HCT116 (cell line): ENCODE measurements at regions not wholly inside any gene's neighbourhood (a gene's known extent, or its start where the extent isn't known, plus 50 kb on each side); places are given as distances from the start of the nearest gene placed in this dataset.

Source experiments
- ATAC-seq: fragments of 200-7000 bp; cut with Tn5 transposase; 2 replicates; pipeline ENCODE4 v1.9.1; 2020; ENCODE audit warnings: mild to moderate bottlenecking, moderate library complexity
- BruUV-seq: library from RNA; stranded (reverse); fragments of 400-500 nt; replicated peaks from 2 replicates; lab custom pipeline; 2021; lab: Mats Ljungman, UMichigan
- CTCF ChIA-PET: fragments of 300-600 bp; sonication (Branson Sonifier 250); formaldehyde crosslinking; loops from one replicate; lab custom pipeline; 2021; ENCODE audit warnings: antibody characterized with exemption; lab: Charles Lee
- POLR2A ChIA-PET: fragments of 300-600, 350-600 bp; sonication (Branson Sonifier 250); formaldehyde crosslinking; loops from one replicate; lab custom pipeline; 2021; ENCODE audit warnings: antibody characterized with exemption; lab: Charles Lee
- RAD21 ChIA-PET, 2 experiments: fragments of 300-600 bp; sonication (Branson Sonifier 250); formaldehyde crosslinking; loops; one replicate each; lab custom pipeline; 2023; ENCODE audit warnings: low total read pairs in 2 of 2; ENCODE audit not compliant: uncharacterized antibody in 2 of 2, unreplicated experiment in 2 of 2, low non-redundant PET in 1 of 2; lab: Charles Lee
- DNase-seq: peaks from one replicate; pipeline ENCODE4 v3.0.0-alpha.2; 2010; ENCODE audit warnings: low read depth, low spot score
- H2AFZ ChIP-seq: fragments of 200-600 bp; shearing (Covaris generic), sonication (generic); 2 replicates; pipeline ENCODE4 v1.6.1; 2017; ENCODE audit warnings: low read depth, mixed run types, mixed read lengths, antibody characterized with exemption, low read length; ENCODE audit not compliant: poor library complexity, severe bottlenecking
- H3K27ac ChIP-seq: 2 replicates; pipeline ENCODE4 v1.5.1; 2012; ENCODE audit warnings: low read depth, low read length
- H3K27me3 ChIP-seq: fragments of 200-600 bp; sonication (generic); 2 replicates; pipeline ENCODE4 v1.6.1; 2016; ENCODE audit warnings: mixed run types, low read length, mixed read lengths; ENCODE audit not compliant: insufficient read depth
- H3K36me3 ChIP-seq, 2 experiments: fragments of 200-500 bp in 1 of 2; fragments of 200-600 bp in 1 of 2; sonication (Bioruptor generic) in 1 of 2; sonication (generic) in 1 of 2; 2 replicates each; pipeline versions ENCODE4 v1.5.1 to v1.6.1; 2014 to 2016; ENCODE audit warnings: low read length in 2 of 2, inconsistent platforms in 1 of 2, mixed read lengths in 1 of 2, mixed run types in 1 of 2; ENCODE audit not compliant: insufficient read depth in 2 of 2, control insufficient read depth in 1 of 2
- H3K4me1 ChIP-seq, 2 experiments: fragments of 200-600 bp in 1 of 2; sonication (generic) in 1 of 2; 2 replicates each; pipeline versions ENCODE4 v1.5.1 to v1.6.1; 2012 to 2017; ENCODE audit warnings: low read length in 2 of 2, inconsistent platforms in 1 of 2, mild to moderate bottlenecking in 1 of 2, mixed read lengths in 1 of 2, mixed run types in 1 of 2, moderate library complexity in 1 of 2; ENCODE audit not compliant: insufficient read depth in 2 of 2, control insufficient read depth in 1 of 2
- H3K4me2 ChIP-seq: fragments of 200-600 bp; sonication (generic); 2 replicates; pipeline ENCODE4 v1.6.1; 2017; ENCODE audit warnings: mixed run types, low read length, mixed read lengths
- H3K4me3 ChIP-seq, 2 experiments: fragments of 200-600 bp in 1 of 2; sonication (generic) in 1 of 2; replicated peaks in 1 of 2; 2 replicates each; pipeline ENCODE4 v1.5.1; 2011 to 2016; ENCODE audit warnings: low read length in 2 of 2, control low read depth in 1 of 2, low read depth in 1 of 2, mild to moderate bottlenecking in 1 of 2, mixed read lengths in 1 of 2, mixed run types in 1 of 2
- H3K79me2 ChIP-seq: fragments of 200-600 bp; sonication (generic); 2 replicates; pipeline ENCODE4 v1.6.1; 2017; ENCODE audit warnings: mild to moderate bottlenecking, mixed run types, low read length, moderate library complexity, mixed read lengths; ENCODE audit not compliant: insufficient read depth
- H3K9ac ChIP-seq: fragments of 200-600 bp; sonication (generic); 2 replicates; pipeline ENCODE4 v1.6.1; 2016; ENCODE audit warnings: low read length, mixed read lengths
- H3K9me2 ChIP-seq: fragments of 200-600 bp; sonication (generic), shearing (Covaris generic); 2 replicates; pipeline ENCODE4 v1.6.1; 2017; ENCODE audit warnings: mixed run types, mild to moderate bottlenecking, moderate library complexity; ENCODE audit not compliant: insufficient read depth
- H3K9me3 ChIP-seq, 2 experiments: fragments of 200-500 bp in 1 of 2; fragments of 200-600 bp in 1 of 2; sonication (Bioruptor generic) in 1 of 2; sonication (generic) in 1 of 2; 2 replicates each; pipeline ENCODE4 v1.6.1; 2014 to 2017; ENCODE audit warnings: low read length in 2 of 2, mixed read lengths in 2 of 2, inconsistent platforms in 1 of 2, low read depth in 1 of 2, mild to moderate bottlenecking in 1 of 2, mixed run types in 1 of 2, moderate library complexity in 1 of 2; ENCODE audit not compliant: control insufficient read depth in 1 of 2, insufficient read depth in 1 of 2
- H4K20me1 ChIP-seq: fragments of 200-600 bp; sonication (generic), shearing (Covaris generic); 2 replicates; pipeline ENCODE4 v1.6.1; 2017; ENCODE audit warnings: mixed run types, mild to moderate bottlenecking, moderate library complexity; ENCODE audit not compliant: insufficient read depth
- ATF3 ChIP-seq: IDR thresholded peaks from 2 replicates; pipeline ENCODE4 v1.6.1; 2012
- EZH2 ChIP-seq: fragments of 200-600 bp; sonication (generic); IDR thresholded peaks from 2 replicates; pipeline ENCODE4 v1.6.1; 2017; ENCODE audit warnings: antibody characterized with exemption, mixed run types
- EZH2phosphoT487 ChIP-seq: fragments of 200-600 bp; IDR thresholded peaks from 2 replicates; pipeline ENCODE4 v1.6.1; 2018; ENCODE audit warnings: antibody characterized with exemption, borderline replicate concordance
- POLR2AphosphoS5 ChIP-seq: IDR thresholded peaks from 2 replicates; pipeline ENCODE4 v1.6.1; 2011; ENCODE audit warnings: mild to moderate bottlenecking, low read depth, low read length, moderate library complexity
- RAD21 ChIP-seq: IDR thresholded peaks from 2 replicates; pipeline ENCODE4 v1.6.1; 2012; ENCODE audit warnings: low read depth, mild to moderate bottlenecking
- REST ChIP-seq: IDR thresholded peaks from 2 replicates; pipeline ENCODE4 v1.6.1; 2012; ENCODE audit warnings: low read depth
- SRF ChIP-seq: IDR thresholded peaks from 2 replicates; pipeline ENCODE4 v1.6.1; 2012; ENCODE audit warnings: low read depth
- ZFX ChIP-seq: fragments of 450-650 bp; IDR thresholded peaks from 2 replicates; pipeline ENCODE4 v1.6.1; 2017
- intact Hi-C: fragments of 100-400 bp; cut with micrococcal nuclease; formaldehyde crosslinking; loops from 2 replicates; pipeline ENCODE4 v1.10.0; 2022

GRCh38 chr12:126069549-126070165 is 1004.4 kb downstream of the AACS start (continued):
- TF ChIP-seq REST (no peak), SRF (no peak), RAD21 (peak; percentile 66), ATF3 (no peak)

GRCh38 chr12:126076515-126076914 is 1011.3 kb downstream of the AACS start:
- H3K4me2 ChIP-seq, result no peak overlapping the region
- no peaks in the 10 kb centered on the region for H3K4me1 ChIP-seq
- H3K27ac ChIP-seq, result no peak overlapping the region
- no peaks in the 10 kb centered on the region for H3K9me2 ChIP-seq
- ChIA-PET RAD21 (no interaction called here), POLR2A (no interaction called here), CTCF (no interaction called here)
- intact Hi-C loops, result no loop called here
- no TSS peak for BruUV-seq
- ATAC-seq (no peak), DNase-seq (no peak)
- H2AFZ ChIP-seq, result no peak overlapping the region
- TF ChIP-seq EZH2phosphoT487 (no peak), SRF (no peak), ZFX (no peak), POLR2AphosphoS5 (no peak), EZH2 (no peak)
- H3K9ac ChIP-seq, result no peak overlapping the region
- H3K79me2 ChIP-seq, result no peaks in the 10 kb centered on the region
- H4K20me1 ChIP-seq, result no peaks in the 10 kb centered on the region
- no peak overlapping the region for H3K4me3 ChIP-seq
- peaks cover 0 to 15% of the 10 kb centered on the region in 2 experiments; a peak in 2 of 4 replicates for H3K9me3 ChIP-seq
- no peaks in the 10 kb centered on the region for H3K36me3 ChIP-seq
- no peaks in the 10 kb centered on the region for H3K27me3 ChIP-seq
